ENCODE measurements at regions not wholly inside any gene's neighbourhood (a gene's known extent, or its start where the extent isn't known, plus 50 kb on each side); places are given as distances from the start of the nearest gene placed in this dataset.

DNA sequence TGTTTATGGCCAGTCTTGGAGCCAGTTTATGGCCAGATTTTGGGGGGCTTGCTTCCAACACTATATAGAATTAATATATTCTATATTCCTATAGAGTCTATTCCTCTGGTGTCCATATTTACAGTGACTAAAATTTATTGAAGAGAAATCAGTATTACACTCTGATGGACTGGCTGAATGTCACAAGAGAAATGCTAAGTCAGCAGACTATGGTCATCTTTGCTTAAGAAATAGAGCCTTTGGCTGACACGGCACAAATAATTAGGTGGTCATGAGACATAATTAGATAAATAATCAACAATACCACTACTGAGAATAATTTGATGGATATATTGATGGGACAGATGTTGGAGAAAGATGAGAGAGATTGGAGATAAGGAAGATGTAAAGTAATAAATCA is 272.9 kb downstream of the SLITRK5 start:
- Mint-ChIP-seq H3K9me3 (no peaks in the 10 kb centered on the region), H3K27ac (ENCODE audit: unreplicated experiment) (no peak overlapping the region), H3K4me3 (no peak overlapping the region), H3K4me1 (no peaks in the 10 kb centered on the region), H3K36me3 (ENCODE audit: low read depth) (no peaks in the 10 kb centered on the region), H3K27me3 (ENCODE audit: low read depth) (no peaks in the 10 kb centered on the region)
- TF ChIP-seq, protein P1, sequence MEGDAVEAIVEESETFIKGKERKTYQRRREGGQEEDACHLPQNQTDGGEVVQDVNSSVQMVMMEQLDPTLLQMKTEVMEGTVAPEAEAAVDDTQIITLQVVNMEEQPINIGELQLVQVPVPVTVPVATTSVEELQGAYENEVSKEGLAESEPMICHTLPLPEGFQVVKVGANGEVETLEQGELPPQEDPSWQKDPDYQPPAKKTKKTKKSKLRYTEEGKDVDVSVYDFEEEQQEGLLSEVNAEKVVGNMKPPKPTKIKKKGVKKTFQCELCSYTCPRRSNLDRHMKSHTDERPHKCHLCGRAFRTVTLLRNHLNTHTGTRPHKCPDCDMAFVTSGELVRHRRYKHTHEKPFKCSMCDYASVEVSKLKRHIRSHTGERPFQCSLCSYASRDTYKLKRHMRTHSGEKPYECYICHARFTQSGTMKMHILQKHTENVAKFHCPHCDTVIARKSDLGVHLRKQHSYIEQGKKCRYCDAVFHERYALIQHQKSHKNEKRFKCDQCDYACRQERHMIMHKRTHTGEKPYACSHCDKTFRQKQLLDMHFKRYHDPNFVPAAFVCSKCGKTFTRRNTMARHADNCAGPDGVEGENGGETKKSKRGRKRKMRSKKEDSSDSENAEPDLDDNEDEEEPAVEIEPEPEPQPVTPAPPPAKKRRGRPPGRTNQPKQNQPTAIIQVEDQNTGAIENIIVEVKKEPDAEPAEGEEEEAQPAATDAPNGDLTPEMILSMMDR (conservative IDR thresholded peaks at IDR 0.05), result no peak
- no peak for DNase-seq (ENCODE audit: low read depth, low spot score)

DNA sequence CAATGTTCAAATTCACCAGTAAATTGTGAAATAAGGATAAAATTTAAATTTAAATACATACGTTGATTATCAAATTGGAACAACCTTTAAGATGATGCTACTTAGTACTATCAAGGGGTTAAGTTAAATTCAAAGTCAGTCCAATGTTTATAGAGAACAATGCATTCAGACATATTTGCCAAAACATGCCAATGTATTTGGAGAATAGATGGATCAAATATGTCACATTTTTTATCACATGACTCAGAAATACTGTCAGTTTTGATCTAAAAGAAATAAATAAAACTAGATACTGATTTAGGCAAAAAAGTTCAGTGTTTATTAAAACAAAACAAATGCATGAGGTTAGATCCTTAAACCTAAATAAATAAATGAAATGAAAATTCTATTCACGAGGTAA is 281.2 kb downstream of the SLITRK5 start:
- Mint-ChIP-seq H3K9me3 (no peaks in the 10 kb centered on the region), H3K27me3 (ENCODE audit: low read depth) (no peaks in the 10 kb centered on the region), H3K4me1 (peaks cover 5% of the 10 kb centered on the region), H3K27ac (ENCODE audit: unreplicated experiment) (no peak overlapping the region), H3K4me3 (no peak overlapping the region), H3K36me3 (ENCODE audit: low read depth) (no peaks in the 10 kb centered on the region)
- TF ChIP-seq, protein P1 (conservative IDR thresholded peaks at IDR 0.05), result no peak
- no peak for DNase-seq (ENCODE audit: low read depth, low spot score)

DNA sequence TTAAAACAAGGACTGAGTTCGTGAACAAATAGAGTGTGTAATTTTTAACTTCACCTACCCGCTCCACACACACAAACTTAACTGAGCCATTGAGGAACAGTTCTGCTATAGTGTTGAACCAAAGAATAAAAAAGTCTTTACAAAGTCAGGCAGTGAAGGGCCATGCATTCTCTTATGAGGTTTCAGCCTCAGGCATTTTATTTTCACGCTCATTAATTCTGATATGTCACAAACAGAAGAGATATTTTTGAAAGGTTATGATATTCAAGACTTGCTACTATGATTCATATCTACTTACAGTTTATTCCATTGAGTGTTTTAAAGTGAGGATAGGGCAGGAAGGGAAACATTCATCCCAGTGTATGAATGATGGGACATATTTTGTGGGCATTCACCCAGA is 282.2 kb downstream of the SLITRK5 start:
- Mint-ChIP-seq H3K4me3 (no peak overlapping the region), H3K27ac (ENCODE audit: unreplicated experiment) (no peak overlapping the region), H3K4me1 (peaks cover 5% of the 10 kb centered on the region), H3K36me3 (ENCODE audit: low read depth) (no peaks in the 10 kb centered on the region), H3K27me3 (ENCODE audit: low read depth) (no peaks in the 10 kb centered on the region), H3K9me3 (no peaks in the 10 kb centered on the region)
- TF ChIP-seq, protein P1 (conservative IDR thresholded peaks at IDR 0.05), result no peak
- DNase-seq (ENCODE audit: low read depth, low spot score), result no peak

DNA sequence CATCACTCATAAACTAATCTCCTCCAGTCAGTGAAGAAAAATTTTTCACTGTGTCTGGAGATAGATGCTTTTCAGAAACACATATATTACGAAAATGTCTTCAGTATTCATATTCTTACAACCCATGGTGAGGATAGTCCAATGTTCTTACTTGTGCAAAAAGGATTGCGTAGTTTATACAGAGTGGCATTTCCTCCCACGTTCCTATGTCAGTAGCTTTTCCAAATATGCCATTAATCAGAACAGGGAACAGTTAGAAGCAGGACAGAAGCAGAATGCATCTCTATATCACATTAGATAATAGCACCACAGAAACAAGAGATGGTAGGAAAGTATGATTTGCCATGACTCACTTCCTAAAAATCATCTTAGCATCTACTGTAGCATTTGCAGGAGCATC is 282.9 kb downstream of the SLITRK5 start:
- H3K27me3 Mint-ChIP-seq (ENCODE audit: low read depth), result no peaks in the 10 kb centered on the region
- H3K9me3 Mint-ChIP-seq, result no peaks in the 10 kb centered on the region
- H3K4me3 Mint-ChIP-seq, result no peak overlapping the region
- TF ChIP-seq, protein P1 (conservative IDR thresholded peaks at IDR 0.05), result no peak
- no peak overlapping the region for H3K27ac Mint-ChIP-seq (ENCODE audit: unreplicated experiment)
- H3K36me3 Mint-ChIP-seq (ENCODE audit: low read depth), result no peaks in the 10 kb centered on the region
- H3K4me1 Mint-ChIP-seq, result peaks cover 5% of the 10 kb centered on the region
- no peak for DNase-seq (ENCODE audit: low read depth, low spot score)

DNA sequence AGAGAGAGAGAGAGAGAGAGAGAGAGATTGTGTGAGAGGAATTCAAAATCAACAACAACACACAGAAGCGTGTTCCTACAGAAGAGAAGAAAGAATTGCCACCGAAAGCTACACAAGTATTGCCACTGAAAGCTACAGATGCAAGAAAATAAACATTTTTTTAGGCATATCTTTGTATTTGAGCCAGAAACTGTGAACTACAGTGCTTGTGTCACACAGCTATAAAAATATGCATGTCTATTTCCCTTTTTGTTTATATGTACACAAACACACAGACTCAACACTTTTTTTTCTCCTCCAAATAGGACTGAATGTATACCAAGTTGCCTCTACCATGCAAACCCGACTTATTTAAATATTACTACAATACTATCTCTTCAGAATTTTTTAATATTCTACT is 290.4 kb downstream of the SLITRK5 start:
- no peaks in the 10 kb centered on the region for H3K4me1 Mint-ChIP-seq
- no peaks in the 10 kb centered on the region for H3K36me3 Mint-ChIP-seq (ENCODE audit: low read depth)
- H3K4me3 Mint-ChIP-seq, result no peak overlapping the region
- no peak for DNase-seq (ENCODE audit: low read depth, low spot score)
- H3K9me3 Mint-ChIP-seq, result no peaks in the 10 kb centered on the region
- H3K27ac Mint-ChIP-seq (ENCODE audit: unreplicated experiment), result no peak overlapping the region
- H3K27me3 Mint-ChIP-seq (ENCODE audit: low read depth), result no peaks in the 10 kb centered on the region
- TF ChIP-seq, protein P1 (conservative IDR thresholded peaks at IDR 0.05), result no peak

DNA sequence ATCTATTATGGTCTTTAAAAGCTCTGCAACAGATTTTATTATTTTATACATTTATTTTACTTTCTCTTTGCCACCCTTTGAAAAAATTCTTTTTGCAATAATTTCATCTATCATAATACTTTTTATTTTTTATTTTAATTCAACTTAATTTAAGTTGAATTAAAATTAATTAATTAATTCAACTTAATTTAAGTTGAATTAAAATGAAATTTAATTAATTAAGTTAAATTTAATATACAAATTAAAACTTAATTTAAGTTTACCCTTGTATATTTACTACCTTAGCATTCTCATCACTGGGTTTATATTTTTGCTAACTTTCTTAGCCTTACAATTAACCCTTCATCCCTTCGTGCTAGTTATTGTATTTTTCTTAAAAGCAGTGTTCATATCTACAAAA is 301.4 kb downstream of the SLITRK5 start:
- TF ChIP-seq, protein P1 (conservative IDR thresholded peaks at IDR 0.05), result no peak
- DNase-seq (ENCODE audit: low read depth, low spot score), result no peak
- no peak overlapping the region for H3K27ac Mint-ChIP-seq (ENCODE audit: unreplicated experiment)

More for the DNA sequence above, 301.4 kb downstream of the SLITRK5 start:
- H3K4me1 Mint-ChIP-seq, result no peaks in the 10 kb centered on the region
- H3K9me3 Mint-ChIP-seq, result peaks cover 3% of the 10 kb centered on the region
- H3K4me3 Mint-ChIP-seq, result no peak overlapping the region
- H3K36me3 Mint-ChIP-seq (ENCODE audit: low read depth), result no peaks in the 10 kb centered on the region
- no peaks in the 10 kb centered on the region for H3K27me3 Mint-ChIP-seq (ENCODE audit: low read depth)
